NT2/D1 (cell line): ENCODE measurements at regions not wholly inside any gene's neighbourhood (a gene's known extent, or its start where the extent isn't known, plus 50 kb on each side); places are given as distances from the start of the nearest gene placed in this dataset.

ENCODE experiments used
- SUZ12 ChIP-seq: IDR thresholded peaks from 2 replicates; pipeline ENCODE4 v1.6.1; 2011; ENCODE audit not compliant: insufficient read length, insufficient read depth; ENCODE audit errors: extremely low read depth
- YY1 ChIP-seq: IDR thresholded peaks from 2 replicates; pipeline ENCODE4 v1.6.1; 2011; ENCODE audit not compliant: insufficient read length, insufficient read depth
- ZNF274 ChIP-seq: IDR thresholded peaks from 2 replicates; pipeline ENCODE4 v1.6.1; 2011; ENCODE audit warnings: mild to moderate bottlenecking, low read depth, low read length

GRCh38 chr3:96213393-96213792 lies 601.0 kb upstream of the EPHA6 start:
- TF ChIP-seq ZNF274 (no peak), SUZ12 (no peak), YY1 (no peak)
